BE2C (cell line): ENCODE measurements at regions not wholly inside any gene's neighbourhood (a gene's known extent, or its start where the extent isn't known, plus 50 kb on each side); places are given as distances from the start of the nearest gene placed in this dataset.

Source experiments
- DNase-seq: peaks from one replicate; pipeline ENCODE4 v3.0.0-alpha.2; 2020
- H3K27me3 ChIP-seq: fragments of 250-450 bp; sonication (Bioruptor Pico); 2 replicates; pipeline ENCODE4 v1.5.1; 2020; ENCODE audit warnings: mild to moderate bottlenecking
- H3K36me3 ChIP-seq: fragments of 250-450 bp; sonication (Bioruptor Pico); 2 replicates; pipeline ENCODE4 v1.5.1; 2020; ENCODE audit warnings: mild to moderate bottlenecking
- H3K4me1 ChIP-seq: fragments of 250-450 bp; sonication (Bioruptor Pico); 2 replicates; pipeline ENCODE4 v1.5.1; 2020
- H3K4me3 ChIP-seq: 2 replicates; pipeline ENCODE4 v1.5.1; 2011; ENCODE audit warnings: low read depth, low read length
- H3K9me3 ChIP-seq: fragments of 250-450 bp; sonication (Bioruptor Pico); 2 replicates; pipeline ENCODE4 v1.5.1; 2020
- TF ChIP-seq, protein P1 (sequence below): IDR thresholded peaks from 2 replicates; pipeline ENCODE4 v1.5.1; 2012; ENCODE audit warnings: mild to moderate bottlenecking, low read depth, low read length

DNA sequence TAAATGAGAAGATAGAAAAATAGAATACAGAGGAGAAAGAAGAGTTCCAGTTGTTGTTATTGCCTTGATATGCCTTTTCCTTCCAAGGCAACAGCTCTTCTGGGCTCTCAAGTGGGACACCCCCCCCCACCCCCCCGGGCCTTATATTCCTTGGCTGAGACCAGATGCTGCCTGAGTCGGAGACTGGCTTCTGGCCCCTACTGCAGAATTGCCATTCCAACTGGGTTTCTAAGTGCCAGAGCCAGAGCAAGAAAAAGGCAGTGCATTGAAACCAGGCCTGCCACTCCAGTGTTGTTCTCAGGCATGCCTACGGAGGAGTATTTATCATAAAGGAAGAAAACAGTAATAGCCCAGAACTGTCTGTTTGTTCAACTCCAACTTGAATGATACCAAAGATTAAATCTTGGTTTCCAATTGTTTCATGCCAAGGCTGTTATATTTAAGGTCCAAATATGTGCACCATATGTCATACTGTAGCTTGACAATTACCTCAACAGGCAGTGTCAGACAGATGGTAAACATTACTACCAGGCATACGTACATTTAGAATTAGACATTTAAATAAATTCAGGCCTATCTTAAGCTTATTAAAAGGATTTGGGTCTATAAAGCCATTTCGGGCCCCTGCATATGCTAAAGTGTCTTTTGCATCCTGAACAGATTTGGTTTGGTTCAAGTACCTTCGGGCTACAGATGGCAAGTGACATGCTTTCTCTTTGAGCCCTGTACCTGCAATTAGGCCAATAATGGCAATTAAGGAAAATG, 209.9 kb upstream of the SEMA6D start:
- no peak for DNase-seq
- no peak overlapping the region for H3K4me3 ChIP-seq
- H3K4me1 ChIP-seq: peaks cover 9% of the 10 kb centered on the region
- no peaks in the 10 kb centered on the region for H3K27me3 ChIP-seq
- no peaks in the 10 kb centered on the region for H3K36me3 ChIP-seq
- H3K9me3 ChIP-seq: no peaks in the 10 kb centered on the region
- TF ChIP-seq, protein P1, sequence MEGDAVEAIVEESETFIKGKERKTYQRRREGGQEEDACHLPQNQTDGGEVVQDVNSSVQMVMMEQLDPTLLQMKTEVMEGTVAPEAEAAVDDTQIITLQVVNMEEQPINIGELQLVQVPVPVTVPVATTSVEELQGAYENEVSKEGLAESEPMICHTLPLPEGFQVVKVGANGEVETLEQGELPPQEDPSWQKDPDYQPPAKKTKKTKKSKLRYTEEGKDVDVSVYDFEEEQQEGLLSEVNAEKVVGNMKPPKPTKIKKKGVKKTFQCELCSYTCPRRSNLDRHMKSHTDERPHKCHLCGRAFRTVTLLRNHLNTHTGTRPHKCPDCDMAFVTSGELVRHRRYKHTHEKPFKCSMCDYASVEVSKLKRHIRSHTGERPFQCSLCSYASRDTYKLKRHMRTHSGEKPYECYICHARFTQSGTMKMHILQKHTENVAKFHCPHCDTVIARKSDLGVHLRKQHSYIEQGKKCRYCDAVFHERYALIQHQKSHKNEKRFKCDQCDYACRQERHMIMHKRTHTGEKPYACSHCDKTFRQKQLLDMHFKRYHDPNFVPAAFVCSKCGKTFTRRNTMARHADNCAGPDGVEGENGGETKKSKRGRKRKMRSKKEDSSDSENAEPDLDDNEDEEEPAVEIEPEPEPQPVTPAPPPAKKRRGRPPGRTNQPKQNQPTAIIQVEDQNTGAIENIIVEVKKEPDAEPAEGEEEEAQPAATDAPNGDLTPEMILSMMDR: no peak

DNA sequence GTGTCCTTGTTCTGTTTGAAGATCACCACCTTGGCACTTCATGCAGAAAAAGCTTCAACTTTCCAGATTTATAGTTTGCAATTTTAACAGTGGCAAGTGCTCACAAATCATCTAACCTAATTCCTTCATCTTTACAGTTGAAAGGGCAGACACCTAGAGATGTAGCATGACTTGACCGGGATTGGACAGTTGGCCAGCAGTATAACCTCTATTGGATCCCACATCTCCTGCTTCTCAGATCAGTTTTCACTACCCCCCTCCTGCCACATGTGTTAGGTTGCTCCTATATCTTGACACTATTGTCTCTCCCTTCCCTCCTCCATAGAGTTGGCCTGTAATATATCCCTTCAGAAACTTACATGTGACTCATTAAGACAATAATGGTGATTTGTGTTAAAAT, 206.0 kb upstream of the SEMA6D start:
- H3K27me3 ChIP-seq: no peaks in the 10 kb centered on the region

GRCh38 chr15:47513471-47513870, 203.8 kb upstream of the SEMA6D start:
- H3K27me3 ChIP-seq: no peaks in the 10 kb centered on the region
- TF ChIP-seq, protein P1: no peak
- H3K36me3 ChIP-seq: no peaks in the 10 kb centered on the region
- DNase-seq: no peak
- H3K4me3 ChIP-seq: no peak overlapping the region
- no peaks in the 10 kb centered on the region for H3K9me3 ChIP-seq
- H3K4me1 ChIP-seq: no peaks in the 10 kb centered on the region

More for the DNA sequence above, 206.0 kb upstream of the SEMA6D start:
- Histone ChIP-seq H3K4me3 (no peak overlapping the region), H3K9me3 (no peaks in the 10 kb centered on the region), H3K4me1 (peaks cover 9% of the 10 kb centered on the region), H3K36me3 (no peaks in the 10 kb centered on the region)
- DNase-seq: no peak
- TF ChIP-seq, protein P1: no peak

DNA sequence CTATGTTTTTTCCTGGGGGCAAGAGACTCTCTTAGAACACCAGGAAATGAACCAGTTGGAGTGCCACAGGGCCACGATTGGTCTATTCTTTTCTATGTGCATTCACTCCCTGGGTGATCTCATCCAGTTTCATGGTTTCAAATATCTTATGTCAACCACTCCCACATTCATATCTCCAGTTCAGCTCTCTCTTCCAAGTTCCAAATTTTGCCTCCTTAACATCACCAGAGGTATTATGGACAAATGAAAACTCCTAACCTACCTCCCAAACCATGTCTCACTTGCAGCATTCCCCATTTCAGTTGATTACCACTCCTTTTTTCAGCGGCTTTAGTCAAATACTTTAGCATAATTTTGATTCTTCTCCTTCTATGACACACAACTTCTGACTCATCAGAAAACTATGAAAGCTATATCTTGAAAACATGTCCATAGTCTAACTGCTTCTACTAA, 203.1 kb upstream of the SEMA6D start:
- TF ChIP-seq, protein P1: no peak
- Histone ChIP-seq H3K4me1 (no peaks in the 10 kb centered on the region), H3K4me3 (no peak overlapping the region), H3K9me3 (no peaks in the 10 kb centered on the region), H3K27me3 (no peaks in the 10 kb centered on the region), H3K36me3 (no peaks in the 10 kb centered on the region)
- DNase-seq: no peak

DNA sequence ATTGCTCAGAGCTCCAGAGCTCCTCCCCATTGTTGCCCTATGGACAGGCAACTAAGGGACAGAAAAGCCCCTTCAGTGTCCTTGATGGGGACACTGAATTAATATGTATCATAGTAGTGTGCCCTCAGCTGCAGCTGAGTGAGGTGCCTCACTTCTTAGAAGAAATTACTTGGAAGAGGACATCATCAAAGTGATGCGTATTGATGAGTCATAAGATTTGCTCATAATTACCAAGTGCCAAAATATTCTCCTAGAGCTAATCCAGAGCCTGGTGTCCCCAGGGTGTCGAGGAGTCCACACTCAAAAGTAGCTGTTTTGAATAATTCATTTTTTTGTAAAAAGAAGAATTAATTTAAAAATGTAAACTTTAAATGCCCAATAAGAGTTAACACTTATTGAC, 200.7 kb upstream of the SEMA6D start:
- no peaks in the 10 kb centered on the region for H3K27me3 ChIP-seq
- no peak for DNase-seq
- H3K4me3 ChIP-seq: no peak overlapping the region
- H3K9me3 ChIP-seq: no peaks in the 10 kb centered on the region
- no peaks in the 10 kb centered on the region for H3K4me1 ChIP-seq
- no peaks in the 10 kb centered on the region for H3K36me3 ChIP-seq
- TF ChIP-seq, protein P1: no peak

GRCh38 chr15:47516972-47517371, 200.3 kb upstream of the SEMA6D start:
- TF ChIP-seq, protein P1: no peak
- no peaks in the 10 kb centered on the region for H3K36me3 ChIP-seq
- no peaks in the 10 kb centered on the region for H3K4me1 ChIP-seq
- no peaks in the 10 kb centered on the region for H3K9me3 ChIP-seq
- H3K27me3 ChIP-seq: no peaks in the 10 kb centered on the region
- H3K4me3 ChIP-seq: no peak overlapping the region
- DNase-seq: no peak
